Cardiac muscle cell (in vitro differentiated cells and primary cell): ENCODE measurements at regions not wholly inside any gene's neighbourhood (a gene's known extent, or its start where the extent isn't known, plus 50 kb on each side); places are given as distances from the start of the nearest gene placed in this dataset.
A peak's percentile ranks its signal among the peaks of the same experiment; 100 is the strongest.

Source experiments
- DNase-seq, 2 donors: peaks; one replicate each; pipeline versions ENCODE4 v3.0.0 to v3.0.0-alpha.2; 2010 to 2017; ENCODE audit warnings: low read depth in 1 of 2, low spot score in 1 of 2
- H3K27ac ChIP-seq: fragments of 200-600 bp; sonication (generic); 2 replicates; pipeline ENCODE4 v1.5.1; 2016
- H3K27me3 ChIP-seq: fragments of 200-600 bp; sonication (generic); 2 replicates; pipeline ENCODE4 v1.6.0; 2016; ENCODE audit warnings: control low read depth
- H3K36me3 ChIP-seq: fragments of 200-600 bp; sonication (generic); 2 replicates; pipeline ENCODE4 v1.5.1; 2016; ENCODE audit warnings: control low read depth
- H3K4me1 ChIP-seq: fragments of 200-600 bp; sonication (generic); 2 replicates; pipeline ENCODE4 v1.8.1; 2017; ENCODE audit warnings: low read depth, mild to moderate bottlenecking, mixed run types
- H3K4me3 ChIP-seq: fragments of 200-600 bp; sonication (generic); 2 replicates; pipeline ENCODE4 v1.5.1; 2016; ENCODE audit warnings: mild to moderate bottlenecking
- H3K9me3 ChIP-seq: fragments of 200-600 bp; sonication (generic); 2 replicates; pipeline ENCODE4 v1.5.1; 2017; ENCODE audit warnings: low read depth, mild to moderate bottlenecking, control low read depth
- TF ChIP-seq, protein P1 (sequence below): IDR thresholded peaks from 2 replicates; pipeline ENCODE4 v1.5.1; 2012; ENCODE audit warnings: low read depth, mild to moderate bottlenecking, low read length

DNA sequence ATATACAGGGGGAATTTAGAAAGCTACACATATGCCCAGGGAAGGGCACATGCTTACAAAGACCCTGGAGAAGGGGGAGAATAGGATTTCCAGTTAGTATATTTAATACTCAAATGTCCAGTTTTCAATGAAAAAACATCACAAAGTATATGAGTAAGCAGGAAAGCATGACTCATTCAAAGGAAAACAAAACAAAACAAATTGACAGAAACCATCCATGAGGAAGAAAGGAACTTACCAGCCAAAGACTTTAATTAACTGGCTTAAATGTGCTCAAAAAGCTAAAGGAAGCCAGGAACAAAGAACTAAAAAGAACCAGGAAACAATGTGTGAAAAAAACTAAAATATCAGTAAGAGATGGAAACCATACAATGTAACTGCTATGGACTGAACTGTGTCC is 716.2 kb upstream of the ARGLU1 start:
- no peak overlapping the region for H3K4me3 ChIP-seq
- no peaks in the 10 kb centered on the region for H3K4me1 ChIP-seq
- DNase-seq: peak in 1 of 2 donors; percentile 21
- H3K27ac ChIP-seq: no peak overlapping the region
- H3K36me3 ChIP-seq: no peaks in the 10 kb centered on the region
- H3K27me3 ChIP-seq: no peaks in the 10 kb centered on the region
- TF ChIP-seq, protein P1, sequence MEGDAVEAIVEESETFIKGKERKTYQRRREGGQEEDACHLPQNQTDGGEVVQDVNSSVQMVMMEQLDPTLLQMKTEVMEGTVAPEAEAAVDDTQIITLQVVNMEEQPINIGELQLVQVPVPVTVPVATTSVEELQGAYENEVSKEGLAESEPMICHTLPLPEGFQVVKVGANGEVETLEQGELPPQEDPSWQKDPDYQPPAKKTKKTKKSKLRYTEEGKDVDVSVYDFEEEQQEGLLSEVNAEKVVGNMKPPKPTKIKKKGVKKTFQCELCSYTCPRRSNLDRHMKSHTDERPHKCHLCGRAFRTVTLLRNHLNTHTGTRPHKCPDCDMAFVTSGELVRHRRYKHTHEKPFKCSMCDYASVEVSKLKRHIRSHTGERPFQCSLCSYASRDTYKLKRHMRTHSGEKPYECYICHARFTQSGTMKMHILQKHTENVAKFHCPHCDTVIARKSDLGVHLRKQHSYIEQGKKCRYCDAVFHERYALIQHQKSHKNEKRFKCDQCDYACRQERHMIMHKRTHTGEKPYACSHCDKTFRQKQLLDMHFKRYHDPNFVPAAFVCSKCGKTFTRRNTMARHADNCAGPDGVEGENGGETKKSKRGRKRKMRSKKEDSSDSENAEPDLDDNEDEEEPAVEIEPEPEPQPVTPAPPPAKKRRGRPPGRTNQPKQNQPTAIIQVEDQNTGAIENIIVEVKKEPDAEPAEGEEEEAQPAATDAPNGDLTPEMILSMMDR: no peak
- no peaks in the 10 kb centered on the region for H3K9me3 ChIP-seq

DNA sequence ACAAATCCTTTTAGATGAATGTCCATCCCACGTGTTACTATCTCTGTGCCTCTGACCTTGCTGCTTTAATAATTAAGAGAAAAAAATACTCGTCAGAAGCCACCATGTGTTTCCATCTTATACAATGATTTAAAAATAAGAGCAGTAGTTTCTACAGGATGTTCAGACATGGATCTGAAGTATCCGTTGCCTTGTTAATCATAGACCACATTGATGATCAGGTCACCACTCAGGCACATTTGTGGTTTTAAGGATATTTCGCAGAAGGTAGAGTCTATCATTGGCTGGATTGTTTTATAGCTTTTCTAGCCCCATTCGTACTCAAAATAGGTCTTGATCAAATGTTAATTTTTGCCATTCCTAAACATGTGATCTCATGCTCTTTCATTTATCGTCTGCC is 710.0 kb upstream of the ARGLU1 start:
- TF ChIP-seq, protein P1: no peak
- no peaks in the 10 kb centered on the region for H3K4me1 ChIP-seq
- H3K36me3 ChIP-seq: no peaks in the 10 kb centered on the region
- H3K4me3 ChIP-seq: no peak overlapping the region
- no peaks in the 10 kb centered on the region for H3K27me3 ChIP-seq
- DNase-seq: no peak
- no peaks in the 10 kb centered on the region for H3K9me3 ChIP-seq
- H3K27ac ChIP-seq: no peak overlapping the region

DNA sequence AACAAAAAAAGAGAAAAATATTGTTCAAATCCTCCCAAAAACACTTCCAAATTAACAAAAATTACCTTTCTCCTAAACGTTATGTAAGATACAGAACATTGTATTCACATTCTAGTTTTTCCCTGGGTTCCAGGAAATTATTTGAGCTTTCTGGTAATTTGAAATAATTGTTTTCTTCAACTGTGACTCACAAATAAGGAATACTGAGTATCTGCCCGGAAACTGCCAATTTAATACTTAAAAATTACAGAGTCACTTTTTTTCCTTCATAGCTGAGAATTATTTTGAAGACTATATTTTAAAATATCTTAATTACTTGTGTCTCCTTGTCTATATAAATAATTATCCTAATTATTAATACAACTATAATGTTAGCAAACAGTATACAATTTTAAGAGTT is 709.0 kb upstream of the ARGLU1 start:
- Histone ChIP-seq H3K27ac (no peak overlapping the region), H3K36me3 (no peaks in the 10 kb centered on the region), H3K4me3 (no peak overlapping the region), H3K9me3 (no peaks in the 10 kb centered on the region), H3K4me1 (no peaks in the 10 kb centered on the region), H3K27me3 (no peaks in the 10 kb centered on the region)
- TF ChIP-seq, protein P1: no peak
- DNase-seq: no peak

- H3K27me3 ChIP-seq: no peaks in the 10 kb centered on the region
- no peaks in the 10 kb centered on the region for H3K4me1 ChIP-seq
- DNase-seq: peak in 1 of 2 donors; percentile 46
- no peak overlapping the region for H3K27ac ChIP-seq
- no peaks in the 10 kb centered on the region for H3K9me3 ChIP-seq
- H3K4me3 ChIP-seq: no peak overlapping the region
- TF ChIP-seq, protein P1: no peak
- no peaks in the 10 kb centered on the region for H3K36me3 ChIP-seq
Measured at GRCh38 chr13:107275945-107276614, 708.1 kb upstream of the ARGLU1 start.

DNA sequence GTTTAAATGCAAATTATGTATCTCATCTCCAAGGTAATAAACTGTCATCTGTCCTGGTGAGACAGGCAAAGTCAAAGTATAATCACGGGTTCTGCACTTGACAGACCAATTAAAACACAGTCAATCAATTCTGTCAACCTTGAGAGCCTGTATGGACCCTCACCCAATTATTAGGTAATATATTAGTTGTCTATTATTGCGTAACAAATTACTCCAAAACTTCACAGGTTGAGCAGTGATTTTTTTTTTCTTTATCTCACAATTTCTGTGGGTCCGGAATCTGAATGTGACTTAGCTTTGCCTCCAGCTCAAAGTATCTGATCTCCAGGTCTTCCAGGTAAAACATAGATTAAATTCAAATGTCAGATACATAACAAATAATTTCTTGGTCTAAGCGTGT is 707.4 kb upstream of the ARGLU1 start:
- Histone ChIP-seq H3K27me3 (no peaks in the 10 kb centered on the region), H3K36me3 (no peaks in the 10 kb centered on the region), H3K4me3 (no peak overlapping the region), H3K9me3 (no peaks in the 10 kb centered on the region), H3K27ac (no peak overlapping the region), H3K4me1 (no peaks in the 10 kb centered on the region)
- no peak for DNase-seq
- TF ChIP-seq, protein P1: no peak
